SK-N-MC (cell line): ENCODE measurements at regions not wholly inside any gene's neighbourhood (a gene's known extent, or its start where the extent isn't known, plus 50 kb on each side); places are given as distances from the start of the nearest gene placed in this dataset.

Source experiments
- EZH2 ChIP-seq: fragments of 200-600 bp; sonication (generic); IDR thresholded peaks from one replicate; pipeline ENCODE4 v1.6.1; 2017; ENCODE audit warnings: antibody characterized with exemption
- POLR2AphosphoS5 ChIP-seq: IDR thresholded peaks from 2 replicates; pipeline ENCODE4 v1.6.1; 2012; ENCODE audit warnings: mild to moderate bottlenecking, low read depth, low read length, borderline replicate concordance

DNA sequence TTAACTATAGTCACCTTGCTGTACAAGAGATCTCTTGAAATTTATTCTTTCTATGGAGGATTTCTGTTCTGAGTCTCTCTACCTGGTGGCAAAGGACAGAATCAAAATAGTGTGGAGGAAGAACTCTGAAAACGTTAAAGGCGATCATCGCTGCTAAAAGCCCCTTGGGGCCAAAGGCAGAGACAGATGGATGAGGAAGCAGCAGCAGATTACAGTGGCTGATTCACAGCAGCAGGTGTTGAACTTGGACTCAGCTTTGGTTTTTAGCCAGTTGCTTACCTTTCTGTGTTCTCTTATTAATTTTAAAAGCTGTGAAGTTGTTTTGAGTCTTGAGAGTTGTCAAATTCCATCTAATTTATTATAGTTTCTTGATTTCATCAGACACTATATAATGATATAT is 956.1 kb upstream of the GOT2 start:
- TF ChIP-seq EZH2 (no peak), POLR2AphosphoS5 (no peak)
